GM23338 (cell line): ENCODE measurements at regions not wholly inside any gene's neighbourhood (a gene's known extent, or its start where the extent isn't known, plus 50 kb on each side); places are given as distances from the start of the nearest gene placed in this dataset.

ENCODE experiments used
- ATAC-seq: fragments of 200-7000 bp; cut with Tn5 transposase; 3 replicates; pipeline ENCODE4 v1.9.1; 2020
- DNase-seq: peaks from one replicate; pipeline ENCODE4 v3.0.0-alpha.2; 2015; ENCODE audit warnings: low spot score
- H2AFZ ChIP-seq: fragments of 200-600 bp; sonication (generic); 2 replicates; pipeline ENCODE4 v1.8.0; 2016; ENCODE audit warnings: antibody characterized with exemption, mild to moderate bottlenecking, moderate library complexity
- H3F3A ChIP-seq: fragments of 200-600 bp; sonication (generic); replicated peaks from 2 replicates; pipeline ENCODE4 v1.8.0; 2017; ENCODE audit warnings: antibody characterized with exemption, mixed run types, low read depth
- H3K27ac ChIP-seq: fragments of 200-600 bp; sonication (generic); 2 replicates; pipeline ENCODE4 v1.6.1; 2016; ENCODE audit warnings: low read depth
- H3K27me3 ChIP-seq: fragments of 200-600 bp; sonication (generic); 2 replicates; pipeline ENCODE4 v1.8.0; 2016; ENCODE audit warnings: mild to moderate bottlenecking, mixed run types, moderate library complexity; ENCODE audit not compliant: insufficient read depth
- H3K36me3 ChIP-seq: fragments of 200-600 bp; sonication (generic); 2 replicates; pipeline ENCODE4 v1.8.0; 2016; ENCODE audit warnings: mild to moderate bottlenecking; ENCODE audit not compliant: insufficient read depth
- H3K4me1 ChIP-seq: fragments of 200-600 bp; sonication (generic); 2 replicates; pipeline ENCODE4 v1.8.0; 2016; ENCODE audit warnings: mild to moderate bottlenecking, moderate library complexity; ENCODE audit not compliant: insufficient read depth
- H3K4me2 ChIP-seq: fragments of 200-600 bp; sonication (generic); 2 replicates; pipeline ENCODE4 v1.7.1; 2017; ENCODE audit warnings: mixed run types
- H3K4me3 ChIP-seq: fragments of 200-600 bp; sonication (generic); 2 replicates; pipeline ENCODE4 v1.6.1; 2016; ENCODE audit warnings: mixed run types
- H3K79me2 ChIP-seq: fragments of 200-600 bp; sonication (generic); replicated peaks from 2 replicates; pipeline ENCODE4 v1.8.0; 2017; ENCODE audit warnings: mild to moderate bottlenecking; ENCODE audit not compliant: insufficient read depth
- H3K9me2 ChIP-seq: fragments of 200-600 bp; sonication (generic); 2 replicates; pipeline ENCODE4 v1.8.0; 2017; ENCODE audit not compliant: insufficient read depth
- H4K20me1 ChIP-seq: fragments of 200-600 bp; sonication (generic); replicated peaks from 2 replicates; pipeline ENCODE4 v1.8.0; 2017; ENCODE audit warnings: mild to moderate bottlenecking; ENCODE audit not compliant: insufficient read depth
- H3K27ac Mint-ChIP-seq: 2 replicates; pipeline ENCODE4 v1.8.0; 2020; ENCODE audit warnings: inconsistent platforms, mild to moderate bottlenecking, moderate library complexity, mixed read lengths
- H3K27me3 Mint-ChIP-seq: 3 replicates; pipeline ENCODE4 v1.8.0; 2022; ENCODE audit warnings: low read depth, mild to moderate bottlenecking, moderate library complexity, mixed read lengths, inconsistent platforms; ENCODE audit not compliant: insufficient read depth, poor library complexity
- H3K36me3 Mint-ChIP-seq: 3 replicates; pipeline ENCODE4 v1.8.0; 2021; ENCODE audit warnings: low read depth, mild to moderate bottlenecking, inconsistent platforms, moderate library complexity, mixed read lengths
- H3K4me1 Mint-ChIP-seq: 3 replicates; pipeline ENCODE4 v1.8.0; 2020; ENCODE audit warnings: mild to moderate bottlenecking, inconsistent platforms, mixed read lengths
- H3K4me3 Mint-ChIP-seq: 3 replicates; pipeline ENCODE4 v1.8.0; 2021; ENCODE audit warnings: moderate library complexity, mild to moderate bottlenecking, inconsistent platforms, mixed read lengths
- H3K9me3 Mint-ChIP-seq: 3 replicates; pipeline ENCODE4 v1.8.0; 2020; ENCODE audit warnings: moderate library complexity, mild to moderate bottlenecking, inconsistent platforms, mixed read lengths
- CREB1 ChIP-seq: fragments of 250-450 bp; sonication (Bioruptor Pico); IDR thresholded peaks from 2 replicates; pipeline ENCODE4 v1.5.0; 2020; ENCODE audit warnings: low read depth, mild to moderate bottlenecking, moderate library complexity
- EZH2phosphoT487 ChIP-seq: fragments of 200-600 bp; sonication (generic); IDR thresholded peaks from one replicate; pipeline ENCODE4 v1.8.1; 2018; ENCODE audit warnings: antibody characterized with exemption; ENCODE audit not compliant: unreplicated experiment
- JUNB ChIP-seq: IDR thresholded peaks from one replicate; pipeline ENCODE4 v1.6.1; 2016; ENCODE audit warnings: antibody characterized with exemption; ENCODE audit not compliant: unreplicated experiment
- NANOG ChIP-seq: IDR thresholded peaks from 2 replicates; pipeline ENCODE4 v1.6.1; 2016; ENCODE audit warnings: antibody characterized with exemption, borderline replicate concordance
- POLR2AphosphoS5 ChIP-seq: IDR thresholded peaks from 2 replicates; pipeline ENCODE4 v1.6.1; 2016; ENCODE audit warnings: antibody characterized with exemption, low read depth
- ZNF114 ChIP-seq: fragments of 250-450 bp; sonication (Bioruptor Pico); IDR thresholded peaks from 2 replicates; pipeline ENCODE4 v1.5.0; 2020; ENCODE audit warnings: mild to moderate bottlenecking, moderate library complexity
- TF ChIP-seq, protein P1 (sequence below): IDR thresholded peaks from one replicate; pipeline ENCODE4 v1.6.1; 2018; ENCODE audit warnings: antibody characterized with exemption; ENCODE audit not compliant: unreplicated experiment
- TF ChIP-seq, protein P2 (sequence below), 2 experiments: fragments of 200-600 bp in 1 of 2; sonication (generic) in 1 of 2; conservative IDR thresholded peaks; 2 replicates each; pipeline versions ENCODE4 v1.5.1 to v1.6.1; 2016 to 2017; ENCODE audit warnings: antibody characterized with exemption in 2 of 2, low read depth in 2 of 2, mild to moderate bottlenecking in 2 of 2, moderate library complexity in 1 of 2
- TF ChIP-seq, protein P3 (sequence below): IDR thresholded peaks from 2 replicates; pipeline ENCODE4 v1.6.1; 2016; ENCODE audit warnings: antibody characterized with exemption

DNA sequence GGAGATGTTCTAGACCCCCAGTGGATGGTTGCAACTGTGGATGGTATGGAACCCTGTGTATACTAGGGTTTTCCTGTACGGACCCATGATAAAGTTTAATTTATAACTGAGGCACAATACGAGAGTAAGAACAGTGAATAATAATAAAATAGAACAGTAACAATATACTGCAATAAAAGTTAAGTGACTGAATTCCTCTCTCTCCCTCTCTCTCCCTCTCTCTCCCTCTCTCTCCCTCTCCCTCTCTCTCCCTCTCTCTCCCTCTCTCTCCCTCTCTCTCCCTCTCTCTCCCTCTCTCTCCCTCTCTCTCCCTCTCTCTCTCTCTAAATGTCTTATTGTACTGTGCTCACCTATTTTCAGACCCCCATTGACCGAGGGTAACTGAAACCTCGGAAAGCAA is 291.0 kb downstream of the IRF8 start:
- no peaks in the 10 kb centered on the region for H3F3A ChIP-seq
- DNase-seq (no peak), ATAC-seq (no peak)
- Mint-ChIP-seq H3K4me1 (peaks cover 14% of the 10 kb centered on the region), H3K9me3 (no peaks in the 10 kb centered on the region; the same call in 2 of the 3 replicates), H3K27me3 (peaks cover 11% of the 10 kb centered on the region), H3K4me3 (no peak overlapping the region), H3K27ac (no peak overlapping the region), H3K36me3 (no peaks in the 10 kb centered on the region)
- no peak for TF ChIP-seq NANOG
- no peak for TF ChIP-seq ZNF114 (CRISPR knock-in tag)
- TF ChIP-seq EZH2phosphoT487, result no peak
- no peak for TF ChIP-seq CREB1 (CRISPR knock-in tag)
- no peak overlapping the region for H2AFZ ChIP-seq
- H3K27ac ChIP-seq, result no peak overlapping the region
- H3K4me2 ChIP-seq, result no peak overlapping the region
- no peaks in the 10 kb centered on the region for H3K9me2 ChIP-seq
- H3K4me3 ChIP-seq, result no peak overlapping the region
- no peaks in the 10 kb centered on the region for H3K4me1 ChIP-seq
- no peaks in the 10 kb centered on the region for H3K79me2 ChIP-seq
- no peaks in the 10 kb centered on the region for H4K20me1 ChIP-seq
- H3K36me3 ChIP-seq, result no peaks in the 10 kb centered on the region
- no peaks in the 10 kb centered on the region for H3K27me3 ChIP-seq

DNA sequence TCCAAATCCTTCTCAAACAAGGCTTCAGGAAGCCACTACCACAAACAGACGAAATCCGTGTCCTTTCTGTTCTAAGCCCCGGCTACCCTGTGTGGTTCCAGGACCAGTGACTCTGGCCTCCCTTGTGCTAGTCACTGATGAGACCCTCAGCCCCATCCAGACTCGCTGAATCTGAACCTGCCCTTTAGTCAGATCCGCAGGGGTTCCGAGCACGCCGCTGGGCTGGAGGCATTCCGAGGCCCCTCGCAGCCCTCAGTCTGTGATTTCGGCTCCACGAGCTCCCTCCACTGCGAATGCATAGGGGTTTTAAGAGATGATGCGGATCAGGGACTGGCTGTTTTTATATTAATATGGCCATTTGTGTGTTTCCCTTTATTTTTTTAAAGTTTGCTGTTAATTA is 292.7 kb downstream of the IRF8 start:
- peak; percentile 62 for ATAC-seq
- Mint-ChIP-seq H3K9me3 (no peaks in the 10 kb centered on the region), H3K36me3 (no peaks in the 10 kb centered on the region), H3K27me3 (peaks cover 15% of the 10 kb centered on the region), H3K27ac (no peak overlapping the region), H3K4me1 (peaks cover 32% of the 10 kb centered on the region), H3K4me3 (no peak overlapping the region)
- H3K36me3 ChIP-seq, result no peaks in the 10 kb centered on the region
- no peak overlapping the region; the same call in 1 of the 2 replicates for H2AFZ ChIP-seq
- no peak overlapping the region for H3K4me3 ChIP-seq
- no peaks in the 10 kb centered on the region for H3K9me2 ChIP-seq
- no peaks in the 10 kb centered on the region for H4K20me1 ChIP-seq
- no peak for TF ChIP-seq ZNF114 (CRISPR knock-in tag)
- TF ChIP-seq, protein P1, sequence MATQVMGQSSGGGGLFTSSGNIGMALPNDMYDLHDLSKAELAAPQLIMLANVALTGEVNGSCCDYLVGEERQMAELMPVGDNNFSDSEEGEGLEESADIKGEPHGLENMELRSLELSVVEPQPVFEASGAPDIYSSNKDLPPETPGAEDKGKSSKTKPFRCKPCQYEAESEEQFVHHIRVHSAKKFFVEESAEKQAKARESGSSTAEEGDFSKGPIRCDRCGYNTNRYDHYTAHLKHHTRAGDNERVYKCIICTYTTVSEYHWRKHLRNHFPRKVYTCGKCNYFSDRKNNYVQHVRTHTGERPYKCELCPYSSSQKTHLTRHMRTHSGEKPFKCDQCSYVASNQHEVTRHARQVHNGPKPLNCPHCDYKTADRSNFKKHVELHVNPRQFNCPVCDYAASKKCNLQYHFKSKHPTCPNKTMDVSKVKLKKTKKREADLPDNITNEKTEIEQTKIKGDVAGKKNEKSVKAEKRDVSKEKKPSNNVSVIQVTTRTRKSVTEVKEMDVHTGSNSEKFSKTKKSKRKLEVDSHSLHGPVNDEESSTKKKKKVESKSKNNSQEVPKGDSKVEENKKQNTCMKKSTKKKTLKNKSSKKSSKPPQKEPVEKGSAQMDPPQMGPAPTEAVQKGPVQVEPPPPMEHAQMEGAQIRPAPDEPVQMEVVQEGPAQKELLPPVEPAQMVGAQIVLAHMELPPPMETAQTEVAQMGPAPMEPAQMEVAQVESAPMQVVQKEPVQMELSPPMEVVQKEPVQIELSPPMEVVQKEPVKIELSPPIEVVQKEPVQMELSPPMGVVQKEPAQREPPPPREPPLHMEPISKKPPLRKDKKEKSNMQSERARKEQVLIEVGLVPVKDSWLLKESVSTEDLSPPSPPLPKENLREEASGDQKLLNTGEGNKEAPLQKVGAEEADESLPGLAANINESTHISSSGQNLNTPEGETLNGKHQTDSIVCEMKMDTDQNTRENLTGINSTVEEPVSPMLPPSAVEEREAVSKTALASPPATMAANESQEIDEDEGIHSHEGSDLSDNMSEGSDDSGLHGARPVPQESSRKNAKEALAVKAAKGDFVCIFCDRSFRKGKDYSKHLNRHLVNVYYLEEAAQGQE, result no peak
- no peaks in the 10 kb centered on the region for H3K27me3 ChIP-seq
- H3K4me2 ChIP-seq, result no peak overlapping the region
- DNase-seq, result no peak
- H3F3A ChIP-seq, result no peaks in the 10 kb centered on the region
- H3K4me1 ChIP-seq, result peaks cover 15% of the 10 kb centered on the region
- H3K79me2 ChIP-seq, result no peaks in the 10 kb centered on the region
- H3K27ac ChIP-seq, result no peak overlapping the region

DNA sequence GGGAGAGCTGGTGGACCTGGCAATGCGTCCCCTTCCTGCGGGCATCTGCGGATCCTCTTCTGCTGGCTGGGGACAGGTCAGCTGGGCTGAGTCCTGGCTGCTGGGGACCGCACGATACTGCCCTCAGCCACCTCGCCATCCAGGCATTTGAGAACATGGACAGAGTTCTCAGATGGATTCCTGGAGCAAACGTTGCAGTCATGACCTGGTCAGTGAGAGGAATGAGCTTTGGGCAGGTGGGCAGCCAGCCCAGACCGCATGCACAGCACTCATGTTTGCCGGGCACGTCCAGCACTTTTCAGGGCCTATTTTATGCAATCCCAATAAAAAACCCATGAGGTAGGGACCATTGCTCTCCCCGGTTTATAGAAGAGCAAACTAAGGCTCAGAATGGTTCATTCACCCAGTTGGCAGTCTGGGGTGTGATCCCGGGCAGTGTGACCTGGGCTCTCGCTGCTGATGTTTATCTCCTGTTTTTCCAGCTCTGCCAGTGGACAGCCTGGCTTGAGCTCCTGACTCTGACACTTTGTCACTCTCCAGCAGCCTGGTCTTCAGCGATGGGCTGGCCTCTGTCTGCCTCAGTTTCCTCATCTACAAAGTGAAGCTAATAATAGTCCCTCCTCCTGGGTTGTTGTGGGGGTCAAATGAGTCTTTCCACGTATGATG is 294.7 kb downstream of the IRF8 start:
- Mint-ChIP-seq H3K36me3 (no peaks in the 10 kb centered on the region), H3K4me1 (peaks cover 49% of the 10 kb centered on the region), H3K27ac (no peak overlapping the region), H3K27me3 (peaks cover 17% of the 10 kb centered on the region), H3K9me3 (no peaks in the 10 kb centered on the region), H3K4me3 (no peak overlapping the region)
- Histone ChIP-seq H3K27me3 (no peaks in the 10 kb centered on the region), H3K9me2 (no peaks in the 10 kb centered on the region), H3K79me2 (no peaks in the 10 kb centered on the region), H3F3A (no peaks in the 10 kb centered on the region), H3K27ac (no peak overlapping the region), H3K4me1 (peaks cover 29% of the 10 kb centered on the region), H3K4me3 (no peak overlapping the region), H3K4me2 (no peak overlapping the region), H2AFZ (no peak overlapping the region; the same call in 1 of the 2 replicates), H4K20me1 (no peaks in the 10 kb centered on the region), H3K36me3 (no peaks in the 10 kb centered on the region)
- DNase-seq (no peak), ATAC-seq (no peak)
- TF ChIP-seq, protein P2, sequence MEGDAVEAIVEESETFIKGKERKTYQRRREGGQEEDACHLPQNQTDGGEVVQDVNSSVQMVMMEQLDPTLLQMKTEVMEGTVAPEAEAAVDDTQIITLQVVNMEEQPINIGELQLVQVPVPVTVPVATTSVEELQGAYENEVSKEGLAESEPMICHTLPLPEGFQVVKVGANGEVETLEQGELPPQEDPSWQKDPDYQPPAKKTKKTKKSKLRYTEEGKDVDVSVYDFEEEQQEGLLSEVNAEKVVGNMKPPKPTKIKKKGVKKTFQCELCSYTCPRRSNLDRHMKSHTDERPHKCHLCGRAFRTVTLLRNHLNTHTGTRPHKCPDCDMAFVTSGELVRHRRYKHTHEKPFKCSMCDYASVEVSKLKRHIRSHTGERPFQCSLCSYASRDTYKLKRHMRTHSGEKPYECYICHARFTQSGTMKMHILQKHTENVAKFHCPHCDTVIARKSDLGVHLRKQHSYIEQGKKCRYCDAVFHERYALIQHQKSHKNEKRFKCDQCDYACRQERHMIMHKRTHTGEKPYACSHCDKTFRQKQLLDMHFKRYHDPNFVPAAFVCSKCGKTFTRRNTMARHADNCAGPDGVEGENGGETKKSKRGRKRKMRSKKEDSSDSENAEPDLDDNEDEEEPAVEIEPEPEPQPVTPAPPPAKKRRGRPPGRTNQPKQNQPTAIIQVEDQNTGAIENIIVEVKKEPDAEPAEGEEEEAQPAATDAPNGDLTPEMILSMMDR (conservative IDR thresholded peaks at IDR 0.05; ENCODE audit: low read depth in 2 of 2), result no peak
- TF ChIP-seq, protein P1, result no peak
- TF ChIP-seq, protein P3, sequence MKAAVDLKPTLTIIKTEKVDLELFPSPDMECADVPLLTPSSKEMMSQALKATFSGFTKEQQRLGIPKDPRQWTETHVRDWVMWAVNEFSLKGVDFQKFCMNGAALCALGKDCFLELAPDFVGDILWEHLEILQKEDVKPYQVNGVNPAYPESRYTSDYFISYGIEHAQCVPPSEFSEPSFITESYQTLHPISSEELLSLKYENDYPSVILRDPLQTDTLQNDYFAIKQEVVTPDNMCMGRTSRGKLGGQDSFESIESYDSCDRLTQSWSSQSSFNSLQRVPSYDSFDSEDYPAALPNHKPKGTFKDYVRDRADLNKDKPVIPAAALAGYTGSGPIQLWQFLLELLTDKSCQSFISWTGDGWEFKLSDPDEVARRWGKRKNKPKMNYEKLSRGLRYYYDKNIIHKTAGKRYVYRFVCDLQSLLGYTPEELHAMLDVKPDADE, result no peak
- TF ChIP-seq CREB1 (CRISPR knock-in tag) (no peak), POLR2AphosphoS5 (no peak), ZNF114 (CRISPR knock-in tag) (no peak), JUNB (no peak)
